ENCODE measurements at regions not wholly inside any gene's neighbourhood (a gene's known extent, or its start where the extent isn't known, plus 50 kb on each side); places are given as distances from the start of the nearest gene placed in this dataset.

GRCh38 chr2:129888461-129888860 lies 91.0 kb upstream of the RAB6C start:
- DNase-seq = no peak
- no peak overlapping the region for H3K4me3 ChIP-seq
- no TSS peak for BruUV-seq (replicated peaks)
- no peak overlapping the region for H2AFZ ChIP-seq
- no peaks in the 10 kb centered on the region for H3F3A ChIP-seq (ENCODE audit: insufficient read depth, low read depth)
- no peak overlapping the region for H3K27ac ChIP-seq
- no peaks in the 10 kb centered on the region for H3K9me2 ChIP-seq (ENCODE audit: insufficient read depth)
- H3K27me3 ChIP-seq (ENCODE audit: insufficient read depth, low read depth) = peaks cover 34% of the 10 kb centered on the region
- intact Hi-C loops (cut with micrococcal nuclease; ENCODE audit: unreplicated experiment) = no loop called here
- H3K36me3 ChIP-seq (ENCODE audit: low read depth) = no peaks in the 10 kb centered on the region
- no peaks in the 10 kb centered on the region for H3K9me3 ChIP-seq (ENCODE audit: insufficient read depth, low read depth)
- no peaks in the 10 kb centered on the region for H3K4me1 ChIP-seq (replicated peaks; ENCODE audit: insufficient read depth)
- H4K20me1 ChIP-seq (ENCODE audit: insufficient read depth) = no peaks in the 10 kb centered on the region
- ChIA-PET CTCF (no interaction called here), POLR2A (ENCODE audit: unreplicated experiment) (no interaction called here)
- TF ChIP-seq, protein P1, sequence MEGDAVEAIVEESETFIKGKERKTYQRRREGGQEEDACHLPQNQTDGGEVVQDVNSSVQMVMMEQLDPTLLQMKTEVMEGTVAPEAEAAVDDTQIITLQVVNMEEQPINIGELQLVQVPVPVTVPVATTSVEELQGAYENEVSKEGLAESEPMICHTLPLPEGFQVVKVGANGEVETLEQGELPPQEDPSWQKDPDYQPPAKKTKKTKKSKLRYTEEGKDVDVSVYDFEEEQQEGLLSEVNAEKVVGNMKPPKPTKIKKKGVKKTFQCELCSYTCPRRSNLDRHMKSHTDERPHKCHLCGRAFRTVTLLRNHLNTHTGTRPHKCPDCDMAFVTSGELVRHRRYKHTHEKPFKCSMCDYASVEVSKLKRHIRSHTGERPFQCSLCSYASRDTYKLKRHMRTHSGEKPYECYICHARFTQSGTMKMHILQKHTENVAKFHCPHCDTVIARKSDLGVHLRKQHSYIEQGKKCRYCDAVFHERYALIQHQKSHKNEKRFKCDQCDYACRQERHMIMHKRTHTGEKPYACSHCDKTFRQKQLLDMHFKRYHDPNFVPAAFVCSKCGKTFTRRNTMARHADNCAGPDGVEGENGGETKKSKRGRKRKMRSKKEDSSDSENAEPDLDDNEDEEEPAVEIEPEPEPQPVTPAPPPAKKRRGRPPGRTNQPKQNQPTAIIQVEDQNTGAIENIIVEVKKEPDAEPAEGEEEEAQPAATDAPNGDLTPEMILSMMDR (conservative IDR thresholded peaks at IDR 0.05) = no peak
- no peak for TF ChIP-seq EZH2 (IDR thresholded peaks at IDR 0.05; ENCODE audit: low read depth)
- no peak overlapping the region for H3K4me2 ChIP-seq
- no peaks in the 10 kb centered on the region for H3K79me2 ChIP-seq (ENCODE audit: low read depth)

DNA sequence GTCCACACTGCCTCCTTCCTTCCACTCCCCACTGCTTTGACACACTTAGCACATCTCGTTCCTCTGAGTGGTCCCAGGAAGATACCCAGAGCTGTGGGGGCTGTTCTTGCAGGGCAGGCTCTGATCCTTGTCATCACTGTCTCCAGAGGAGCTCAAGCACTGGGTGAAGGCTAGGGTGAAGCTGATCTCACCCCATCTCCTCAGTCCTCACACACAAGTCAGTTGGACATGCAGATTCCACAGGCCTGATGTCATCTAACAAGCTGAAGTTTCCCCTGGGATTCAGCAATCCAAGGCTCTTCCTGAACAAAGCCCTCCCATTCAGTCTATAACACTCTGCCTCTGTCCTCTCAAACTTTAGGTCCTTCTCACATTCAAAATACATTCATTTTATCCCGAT lies 90.6 kb upstream of the RAB6C start:
- H3K27me3 ChIP-seq (ENCODE audit: insufficient read depth, low read depth) = peaks cover 34% of the 10 kb centered on the region
- H2AFZ ChIP-seq = no peak overlapping the region
- H3K27ac ChIP-seq = no peak overlapping the region
- no peak overlapping the region for H3K4me2 ChIP-seq
- ChIA-PET CTCF (no interaction called here), POLR2A (ENCODE audit: unreplicated experiment) (no interaction called here)
- no peaks in the 10 kb centered on the region for H3K79me2 ChIP-seq (ENCODE audit: low read depth)
- no peak overlapping the region for H3K4me3 ChIP-seq
- intact Hi-C loops (cut with micrococcal nuclease; ENCODE audit: unreplicated experiment) = no loop called here
- H3K9me2 ChIP-seq (ENCODE audit: insufficient read depth) = no peaks in the 10 kb centered on the region
- BruUV-seq (replicated peaks) = no TSS peak
- no peaks in the 10 kb centered on the region for H3K9me3 ChIP-seq (ENCODE audit: insufficient read depth, low read depth)
- no peak for DNase-seq
- no peak for TF ChIP-seq EZH2 (IDR thresholded peaks at IDR 0.05; ENCODE audit: low read depth)
- TF ChIP-seq, protein P1 (conservative IDR thresholded peaks at IDR 0.05) = no peak
- no peaks in the 10 kb centered on the region for H3K36me3 ChIP-seq (ENCODE audit: low read depth)
- no peaks in the 10 kb centered on the region for H3K4me1 ChIP-seq (replicated peaks; ENCODE audit: insufficient read depth)
- H4K20me1 ChIP-seq (ENCODE audit: insufficient read depth) = no peaks in the 10 kb centered on the region
- H3F3A ChIP-seq (ENCODE audit: insufficient read depth, low read depth) = no peaks in the 10 kb centered on the region

DNA sequence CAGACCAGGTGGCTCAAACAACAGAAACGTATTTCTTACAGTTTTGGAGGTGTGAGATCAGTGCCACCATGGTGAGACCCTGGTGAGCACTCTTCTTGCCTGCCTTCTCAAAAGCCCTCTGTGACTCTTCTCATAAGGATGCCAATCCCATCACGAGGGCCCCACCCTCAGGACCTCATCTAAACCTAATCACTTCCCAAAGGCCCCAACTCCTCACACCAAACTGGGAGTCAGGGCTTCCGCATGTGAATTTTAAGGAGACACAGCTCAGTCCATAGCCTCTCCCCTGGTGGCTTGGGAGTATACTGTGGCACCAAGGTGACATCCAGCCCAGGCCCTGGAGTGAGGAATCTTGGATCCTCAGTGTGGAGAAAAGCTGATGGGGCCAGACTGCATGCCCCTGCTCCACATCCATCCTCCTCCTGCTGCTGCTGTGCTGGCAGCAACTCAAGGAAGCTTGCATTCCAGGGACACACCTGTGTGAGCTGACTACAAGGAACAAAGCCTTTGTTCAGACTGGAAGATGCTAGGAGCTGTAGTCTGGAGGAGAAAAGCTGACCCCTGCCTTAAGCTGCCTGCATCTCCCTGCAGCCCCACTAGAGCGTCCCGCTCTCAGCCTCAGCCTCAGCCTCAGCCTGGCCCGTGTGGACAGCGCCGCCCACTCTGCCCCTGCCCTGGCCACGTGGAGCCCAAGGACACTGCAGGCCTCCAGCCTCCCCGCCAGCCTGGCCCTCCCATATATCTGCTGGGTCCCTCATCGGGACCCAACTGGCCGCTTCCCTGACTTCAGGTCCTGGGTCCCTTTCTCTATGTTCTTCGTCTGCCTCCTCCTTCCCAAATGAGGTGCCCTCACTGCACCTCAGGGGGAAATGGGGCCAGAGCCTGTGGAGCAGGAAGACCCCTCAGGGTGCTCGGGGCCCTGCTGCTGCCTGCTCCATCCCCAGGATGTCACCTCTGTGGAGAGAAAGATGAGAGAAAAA lies 87.8 kb upstream of the RAB6C start:
- Histone ChIP-seq H2AFZ (no peak overlapping the region), H3K4me1 (replicated peaks; ENCODE audit: insufficient read depth) (no peaks in the 10 kb centered on the region), H3K79me2 (ENCODE audit: low read depth) (no peaks in the 10 kb centered on the region), H3K4me2 (no peak overlapping the region), H3K9me3 (ENCODE audit: insufficient read depth, low read depth) (no peaks in the 10 kb centered on the region), H3K9me2 (ENCODE audit: insufficient read depth) (no peaks in the 10 kb centered on the region), H4K20me1 (ENCODE audit: insufficient read depth) (no peaks in the 10 kb centered on the region), H3F3A (ENCODE audit: insufficient read depth, low read depth) (no peaks in the 10 kb centered on the region), H3K4me3 (no peak overlapping the region), H3K36me3 (ENCODE audit: low read depth) (no peaks in the 10 kb centered on the region), H3K27me3 (ENCODE audit: insufficient read depth, low read depth) (peaks cover 29% of the 10 kb centered on the region), H3K27ac (no peak overlapping the region)
- ChIA-PET CTCF (no interaction called here), POLR2A (ENCODE audit: unreplicated experiment) (no interaction called here)
- intact Hi-C loops (cut with micrococcal nuclease; ENCODE audit: unreplicated experiment) = no loop called here
- no TSS peak for BruUV-seq (replicated peaks)
- no peak for DNase-seq
- TF ChIP-seq, protein P1 (conservative IDR thresholded peaks at IDR 0.05) = no peak
- TF ChIP-seq EZH2 (IDR thresholded peaks at IDR 0.05; ENCODE audit: low read depth) = no peak
